Effector memory CD8-positive, alpha-beta T cell (primary cell): ENCODE measurements at regions not wholly inside any gene's neighbourhood (a gene's known extent, or its start where the extent isn't known, plus 50 kb on each side); places are given as distances from the start of the nearest gene placed in this dataset.

Experiments used
- ATAC-seq: fragments of 150-1000 bp; cut with Tn5 transposase; replicated peaks from 2 replicates; pipeline ENCODE4 v1.10.0; 2021; ENCODE audit warnings: mild to moderate bottlenecking, moderate library complexity
- DNase-seq, 3 experiments: peaks; one replicate each; pipeline ENCODE4 v3.0.0; 2021
- H3K27ac Mint-ChIP-seq, 2 donors: one replicate each; pipeline ENCODE4 v1.8.0; 2022; ENCODE audit warnings: mild to moderate bottlenecking in 2 of 2, mixed read lengths in 2 of 2, moderate library complexity in 2 of 2
- H3K27me3 Mint-ChIP-seq, 2 donors: one replicate each; pipeline ENCODE4 v1.8.0; 2022; ENCODE audit warnings: mixed read lengths in 2 of 2
- H3K36me3 Mint-ChIP-seq: one replicate; pipeline ENCODE4 v1.8.0; 2022; ENCODE audit warnings: mild to moderate bottlenecking, moderate library complexity, mixed read lengths; ENCODE audit not compliant: insufficient read depth
- H3K4me1 Mint-ChIP-seq, 2 donors: one replicate each; pipeline ENCODE4 v1.8.0; 2022; ENCODE audit warnings: low read depth in 2 of 2, mixed read lengths in 2 of 2
- H3K4me3 Mint-ChIP-seq, 2 donors: one replicate each; pipeline ENCODE4 v1.8.0; 2022; ENCODE audit warnings: mild to moderate bottlenecking in 2 of 2, mixed read lengths in 2 of 2, moderate library complexity in 2 of 2
- H3K9me3 Mint-ChIP-seq, 2 donors: one replicate each; pipeline ENCODE4 v1.8.0; 2022; ENCODE audit warnings: mixed read lengths in 2 of 2

DNA sequence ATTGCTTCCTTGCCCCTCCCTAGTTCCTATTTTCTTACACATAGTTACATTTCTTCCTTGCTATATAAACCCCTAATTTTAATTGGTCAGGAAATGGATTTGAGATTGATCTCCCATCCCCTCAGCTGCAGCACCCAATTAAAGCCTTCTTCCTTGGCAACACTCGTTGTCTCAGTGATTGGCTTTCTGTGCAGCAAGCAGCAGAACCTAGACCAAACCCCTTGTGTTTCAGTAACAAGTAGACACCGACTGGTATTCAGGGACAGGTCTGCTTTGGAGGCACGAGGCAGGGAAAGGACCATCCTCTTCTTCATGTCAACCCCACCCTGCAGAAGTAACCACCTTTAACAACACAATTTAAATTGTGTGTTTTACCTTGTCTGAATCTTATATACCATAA, 152.6 kb downstream of the RPAP3 start:
- Mint-ChIP-seq H3K4me1 (peaks cover 2 to 4% of the 10 kb centered on the region in 2 donors), H3K9me3 (peaks cover 4 to 10% of the 10 kb centered on the region in 2 donors), H3K27me3 (peaks cover 22 to 30% of the 10 kb centered on the region in 2 donors), H3K27ac (no peak overlapping the region), H3K4me3 (no peak overlapping the region), H3K36me3 (peaks cover 3% of the 10 kb centered on the region)
- DNase-seq (no peak), ATAC-seq (no peak)

DNA sequence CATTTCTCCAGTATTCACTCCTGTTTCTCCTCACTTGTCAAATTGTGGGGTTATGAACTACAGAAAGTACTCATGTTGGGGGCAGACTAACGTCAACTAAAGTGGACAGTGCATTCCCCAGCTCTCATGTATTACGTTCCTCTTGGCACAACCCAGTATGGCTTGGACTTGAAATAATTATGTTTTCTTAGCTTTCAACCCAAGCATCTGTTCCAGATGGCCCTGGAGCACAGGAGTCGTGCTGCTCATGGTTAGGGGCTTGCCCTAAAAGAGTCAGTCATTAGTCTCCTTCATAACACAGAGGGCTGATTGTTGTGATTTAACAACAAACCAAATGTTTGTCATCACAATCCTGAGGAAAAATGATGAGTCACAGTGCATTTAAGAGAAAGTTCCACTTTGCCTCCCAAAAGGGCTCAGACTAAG, 154.4 kb downstream of the RPAP3 start:
- H3K27ac Mint-ChIP-seq = no peak overlapping the region
- DNase-seq = no peak
- ATAC-seq = no peak
- peaks cover 28 to 32% of the 10 kb centered on the region in 2 donors for H3K27me3 Mint-ChIP-seq
- peaks cover 4 to 10% of the 10 kb centered on the region in 2 donors for H3K9me3 Mint-ChIP-seq
- H3K4me1 Mint-ChIP-seq = peaks cover 2 to 4% of the 10 kb centered on the region in 2 donors
- H3K36me3 Mint-ChIP-seq = peaks cover 3% of the 10 kb centered on the region
- H3K4me3 Mint-ChIP-seq = no peak overlapping the region

DNA sequence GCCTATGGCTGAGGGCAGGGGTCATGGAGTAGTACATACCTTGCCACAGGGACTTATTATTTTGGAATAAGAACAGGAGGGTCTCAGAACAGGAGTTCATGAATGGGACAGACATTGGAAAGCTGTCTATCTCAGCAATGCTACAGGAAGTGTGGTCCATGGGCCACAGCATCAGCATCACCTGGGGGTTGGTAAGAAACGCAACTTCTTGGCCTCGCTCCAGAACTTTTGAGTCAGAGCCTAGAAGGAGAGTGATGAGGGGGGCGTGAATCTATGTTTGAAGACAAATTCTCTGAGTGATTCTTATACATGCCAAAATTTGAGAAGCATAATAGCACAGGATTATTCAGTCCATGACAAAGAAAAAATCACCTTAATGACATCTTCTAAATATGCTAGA, 156.6 kb downstream of the RPAP3 start:
- Mint-ChIP-seq H3K9me3 (peaks cover 4 to 10% of the 10 kb centered on the region in 2 donors), H3K36me3 (no peaks in the 10 kb centered on the region), H3K4me1 (peaks cover 0 to 2% of the 10 kb centered on the region in 2 donors), H3K27me3 (peaks cover 33 to 40% of the 10 kb centered on the region in 2 donors), H3K4me3 (no peak overlapping the region), H3K27ac (no peak overlapping the region)
- ATAC-seq = no peak
- no peak for DNase-seq

DNA sequence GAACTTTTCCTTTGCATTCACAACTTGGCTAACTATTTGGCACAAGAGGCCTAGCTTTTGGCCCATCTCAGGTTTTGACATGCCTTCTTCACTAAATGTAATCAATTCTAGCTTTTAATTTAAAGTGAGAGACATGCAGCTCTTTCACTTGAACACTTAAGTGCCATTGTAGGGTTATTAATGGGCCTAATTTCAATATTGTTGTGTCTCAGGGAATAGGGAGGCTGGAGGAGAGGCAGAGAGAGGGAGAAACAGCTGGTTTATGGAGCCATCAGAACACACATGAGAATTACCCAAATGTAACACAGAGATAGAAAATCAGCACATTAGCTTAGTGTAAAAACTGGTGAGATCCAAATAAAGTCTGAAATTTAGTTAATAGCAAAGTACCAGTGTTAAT, 157.4 kb downstream of the RPAP3 start:
- Mint-ChIP-seq H3K27me3 (peaks cover 34 to 48% of the 10 kb centered on the region in 2 donors), H3K4me1 (no peaks in the 10 kb centered on the region), H3K4me3 (no peak overlapping the region), H3K36me3 (no peaks in the 10 kb centered on the region), H3K9me3 (peaks cover 2 to 3% of the 10 kb centered on the region in 2 donors), H3K27ac (no peak overlapping the region)
- ATAC-seq (no peak), DNase-seq (no peak)

DNA sequence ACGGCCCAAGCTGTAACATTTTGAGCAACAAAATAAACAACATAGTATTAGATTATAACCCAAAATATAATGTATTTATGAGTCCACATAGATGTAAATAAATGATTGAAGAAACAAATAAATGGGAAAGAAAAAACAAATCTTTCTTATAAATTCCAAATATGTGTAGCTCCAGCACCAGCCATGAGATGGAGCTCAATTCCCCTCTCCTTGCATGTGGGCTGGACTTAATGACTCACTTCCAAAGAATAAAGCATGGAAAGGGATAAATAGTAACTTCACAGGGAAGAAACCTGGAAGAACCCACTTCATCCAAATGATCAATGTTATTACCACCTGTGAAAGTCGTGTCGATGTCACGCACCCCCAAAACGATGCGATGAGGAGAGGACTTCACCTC, 158.8 kb downstream of the RPAP3 start:
- Mint-ChIP-seq H3K9me3 (no peaks in the 10 kb centered on the region), H3K27ac (no peak overlapping the region), H3K27me3 (peaks cover 38 to 49% of the 10 kb centered on the region in 2 donors), H3K36me3 (no peaks in the 10 kb centered on the region), H3K4me1 (no peaks in the 10 kb centered on the region), H3K4me3 (no peak overlapping the region)
- DNase-seq (no peak), ATAC-seq (no peak)

DNA sequence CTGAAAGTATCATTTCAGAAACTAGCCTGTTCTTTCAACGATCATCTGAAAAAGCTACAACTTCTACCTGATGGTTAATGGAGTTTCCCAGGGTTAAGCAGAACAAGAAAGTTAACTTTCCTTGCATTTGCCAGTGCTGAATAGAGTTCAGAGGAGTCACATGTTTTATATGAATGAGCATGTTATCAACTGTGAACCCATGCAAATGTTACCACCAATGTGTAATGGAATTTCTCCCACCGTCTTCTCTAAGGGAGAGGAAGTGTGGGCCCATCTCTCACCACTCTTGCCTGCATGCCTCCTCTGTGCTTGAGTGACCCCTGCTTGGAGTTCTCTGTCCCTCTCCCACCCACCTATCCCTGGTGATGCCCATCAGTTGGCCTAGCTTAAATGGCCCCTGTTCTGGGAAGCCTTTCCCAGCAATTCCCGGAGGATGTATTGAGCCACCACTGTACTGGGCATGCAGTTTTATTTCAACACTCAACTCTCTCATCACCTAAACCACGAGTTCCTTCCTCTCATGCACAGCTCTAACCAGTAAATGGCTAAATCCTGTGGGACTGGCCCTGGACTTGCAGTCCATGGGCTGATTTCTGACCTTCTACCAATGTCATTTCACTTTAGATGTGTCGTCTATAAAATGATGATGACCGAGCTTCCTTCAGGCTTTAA, 159.8 kb downstream of the RPAP3 start:
- Mint-ChIP-seq H3K27me3 (peaks cover 33 to 49% of the 10 kb centered on the region in 2 donors), H3K4me3 (no peak overlapping the region), H3K36me3 (peaks cover 4% of the 10 kb centered on the region), H3K27ac (no peak overlapping the region), H3K9me3 (no peaks in the 10 kb centered on the region), H3K4me1 (peaks cover 0 to 2% of the 10 kb centered on the region in 2 donors)
- ATAC-seq (no peak), DNase-seq (no peak)

DNA sequence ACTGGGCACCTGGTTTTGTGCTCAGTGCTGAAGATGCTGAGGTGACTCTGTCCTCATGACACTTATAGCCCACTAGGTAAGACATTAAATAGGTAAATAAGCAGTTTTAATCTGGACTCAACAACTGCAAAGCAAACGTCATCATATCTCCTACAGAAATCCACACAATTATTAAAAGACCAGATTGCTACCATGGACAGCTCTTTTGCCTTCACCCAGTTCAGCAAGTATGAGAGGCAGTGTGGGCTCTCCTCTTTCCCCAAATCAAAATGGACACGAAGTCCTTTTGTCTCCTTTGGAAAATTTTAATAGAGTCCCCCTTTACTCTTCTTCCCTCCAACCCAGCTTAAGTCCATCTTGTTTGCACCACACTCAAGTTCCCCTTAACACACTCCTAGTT, 171.1 kb downstream of the RPAP3 start:
- no peaks in the 10 kb centered on the region for H3K4me1 Mint-ChIP-seq
- ATAC-seq = no peak

DNA sequence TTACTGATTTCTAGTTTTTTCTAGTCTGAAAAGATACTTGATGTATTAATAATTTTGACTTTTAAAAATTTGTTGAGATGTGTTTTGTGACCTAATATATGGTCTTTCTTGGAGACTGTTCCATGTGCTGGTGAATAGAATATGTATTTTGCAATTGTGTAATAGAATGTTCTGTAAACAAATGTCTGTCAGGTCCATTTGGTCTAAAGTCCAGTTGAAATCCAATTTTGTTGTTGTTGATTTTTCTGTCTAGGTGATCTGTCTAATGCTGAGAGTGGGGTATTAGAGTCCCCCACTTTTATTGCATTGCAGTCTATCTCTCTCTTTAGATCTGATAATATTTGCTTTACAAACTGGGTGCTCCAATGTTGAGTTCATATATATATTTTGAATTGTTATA, 175.8 kb downstream of the RPAP3 start:
- Mint-ChIP-seq H3K27me3 (peaks cover 52 to 63% of the 10 kb centered on the region in 2 donors), H3K4me1 (no peaks in the 10 kb centered on the region), H3K27ac (no peak overlapping the region), H3K4me3 (no peak overlapping the region), H3K9me3 (peaks cover 11% of the 10 kb centered on the region in 2 donors), H3K36me3 (no peaks in the 10 kb centered on the region)
- no peak for ATAC-seq
- DNase-seq = no peak

More for the DNA sequence above, 171.1 kb downstream of the RPAP3 start:
- Mint-ChIP-seq H3K36me3 (no peaks in the 10 kb centered on the region), H3K27ac (no peak overlapping the region), H3K4me3 (no peak overlapping the region), H3K27me3 (peaks cover 38 to 47% of the 10 kb centered on the region in 2 donors), H3K9me3 (peaks cover 8 to 11% of the 10 kb centered on the region in 2 donors)
- DNase-seq = no peak

DNA sequence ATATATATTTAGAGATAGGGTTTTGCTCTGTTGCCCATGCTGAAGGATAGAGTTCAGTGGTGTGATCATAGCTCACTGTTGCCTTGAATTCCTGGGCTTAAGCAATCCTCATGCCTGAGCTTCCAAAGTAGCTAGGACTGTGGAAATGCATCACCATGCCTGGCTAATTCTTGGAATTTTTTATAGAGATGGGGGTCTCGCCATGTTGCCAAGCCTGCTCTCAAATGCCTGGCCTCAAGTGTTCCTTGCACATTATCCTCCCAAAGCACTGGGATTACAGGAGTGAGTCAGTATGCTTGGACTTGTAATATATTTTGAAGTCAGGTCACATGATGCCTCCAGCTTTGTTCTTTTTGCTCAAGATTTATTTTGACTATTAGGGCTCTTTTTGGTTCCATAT, 178.0 kb downstream of the RPAP3 start:
- peaks cover 9 to 11% of the 10 kb centered on the region in 2 donors for H3K9me3 Mint-ChIP-seq
- peaks cover 43 to 63% of the 10 kb centered on the region in 2 donors for H3K27me3 Mint-ChIP-seq
- no peak overlapping the region for H3K27ac Mint-ChIP-seq
- DNase-seq = no peak
- H3K4me3 Mint-ChIP-seq = no peak overlapping the region
- ATAC-seq = no peak
- no peaks in the 10 kb centered on the region for H3K4me1 Mint-ChIP-seq
- H3K36me3 Mint-ChIP-seq = no peaks in the 10 kb centered on the region

DNA sequence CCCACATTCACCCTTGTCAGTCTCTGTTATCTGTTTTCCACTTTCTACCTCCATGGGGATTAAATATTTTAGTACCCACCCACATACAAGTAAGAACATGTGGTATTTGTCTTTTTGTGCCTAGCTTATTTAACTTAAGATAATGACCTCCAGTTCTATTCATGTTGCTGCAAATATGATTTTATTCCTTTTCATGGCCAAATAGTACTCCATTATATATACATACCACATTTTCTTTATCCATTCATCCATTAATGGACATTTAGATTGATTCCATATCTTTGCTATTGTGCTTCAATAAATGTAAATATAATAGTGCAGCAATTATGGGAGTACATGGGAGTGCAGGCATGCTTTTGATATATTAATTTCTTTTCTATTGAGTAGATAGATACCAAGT, 185.8 kb downstream of the RPAP3 start:
- DNase-seq (no peak), ATAC-seq (no peak)
- Mint-ChIP-seq H3K36me3 (no peaks in the 10 kb centered on the region), H3K27ac (no peak overlapping the region), H3K4me3 (no peak overlapping the region), H3K27me3 (peaks cover 21 to 30% of the 10 kb centered on the region in 2 donors), H3K9me3 (peaks cover 0 to 6% of the 10 kb centered on the region in 2 donors), H3K4me1 (no peaks in the 10 kb centered on the region)

DNA sequence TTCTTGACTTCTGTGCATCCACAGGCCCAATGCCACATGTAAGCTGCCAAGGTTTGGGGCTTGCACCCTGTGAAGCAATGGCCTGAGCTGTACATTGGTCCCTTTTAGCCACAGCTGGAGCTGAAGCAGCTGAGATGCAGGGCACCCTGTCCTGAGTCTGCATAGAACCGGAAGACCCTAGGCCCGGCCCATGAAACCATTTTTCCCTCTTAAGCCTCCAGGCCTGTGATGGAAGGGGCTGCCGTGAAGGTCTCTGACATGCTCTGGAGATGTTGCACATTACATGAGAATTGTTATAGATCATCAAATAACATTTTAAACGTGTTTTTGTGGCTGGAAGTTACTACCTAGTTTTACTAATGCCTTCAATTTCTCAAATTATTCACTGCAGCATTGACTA, 188.7 kb downstream of the RPAP3 start:
- no peak overlapping the region for H3K4me3 Mint-ChIP-seq
- H3K27me3 Mint-ChIP-seq = peaks cover 1 to 4% of the 10 kb centered on the region in 2 donors
- H3K36me3 Mint-ChIP-seq = no peaks in the 10 kb centered on the region
- DNase-seq (no peak), ATAC-seq (no peak)
- no peaks in the 10 kb centered on the region for H3K4me1 Mint-ChIP-seq
- peaks cover 0 to 9% of the 10 kb centered on the region in 2 donors for H3K9me3 Mint-ChIP-seq
- no peak overlapping the region for H3K27ac Mint-ChIP-seq

DNA sequence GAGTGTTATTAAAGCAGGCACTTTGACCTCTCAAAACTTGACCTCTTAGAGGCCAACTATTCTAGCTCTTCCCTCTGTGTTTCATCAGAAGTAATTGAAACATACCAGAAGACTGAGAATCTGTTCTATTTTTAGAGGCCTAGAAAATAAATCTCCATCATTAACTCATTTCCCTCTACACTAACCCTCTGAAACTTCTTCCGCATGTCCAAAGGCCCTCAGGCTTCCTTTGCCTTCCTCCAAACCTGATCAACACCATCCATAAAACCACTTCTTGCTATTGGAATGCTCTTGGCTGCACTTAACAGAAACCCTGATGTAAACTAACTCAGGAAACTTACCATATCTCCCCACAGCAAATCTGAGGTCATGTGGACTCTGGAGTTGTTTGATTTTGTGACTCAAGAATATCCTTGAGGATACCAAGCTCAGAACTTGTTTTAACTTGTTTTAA, 196.4 kb downstream of the RPAP3 start:
- Mint-ChIP-seq H3K27me3 (peaks cover 0 to 12% of the 10 kb centered on the region in 2 donors), H3K4me1 (no peaks in the 10 kb centered on the region), H3K27ac (no peak overlapping the region), H3K9me3 (peaks cover 0 to 3% of the 10 kb centered on the region in 2 donors), H3K36me3 (no peaks in the 10 kb centered on the region), H3K4me3 (no peak overlapping the region)
- ATAC-seq (no peak), DNase-seq (no peak)

DNA sequence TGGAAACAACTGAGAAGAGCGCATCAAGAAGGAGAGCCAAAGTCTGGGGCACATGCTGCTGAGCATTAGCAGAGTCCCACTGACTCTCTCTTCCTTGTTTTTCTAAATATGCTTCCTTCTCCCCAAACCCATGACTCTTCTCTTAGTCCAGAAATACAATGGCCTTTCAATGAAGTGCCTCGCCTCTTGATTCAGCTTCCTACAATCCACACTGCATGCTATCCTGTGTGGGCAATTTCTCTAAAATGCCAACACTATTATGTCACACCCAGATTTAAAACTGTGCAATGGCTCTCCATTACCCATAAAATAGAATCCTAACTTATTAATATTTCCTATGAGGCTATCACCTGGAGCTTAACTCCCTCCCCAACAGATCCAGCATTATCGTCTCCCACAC, 198.6 kb downstream of the RPAP3 start:
- H3K4me3 Mint-ChIP-seq = no peak overlapping the region
- ATAC-seq (no peak), DNase-seq (no peak)
- H3K9me3 Mint-ChIP-seq = no peaks in the 10 kb centered on the region
- H3K4me1 Mint-ChIP-seq = no peaks in the 10 kb centered on the region
- peaks cover 0 to 12% of the 10 kb centered on the region in 2 donors for H3K27me3 Mint-ChIP-seq
- H3K36me3 Mint-ChIP-seq = no peaks in the 10 kb centered on the region
- no peak overlapping the region for H3K27ac Mint-ChIP-seq

DNA sequence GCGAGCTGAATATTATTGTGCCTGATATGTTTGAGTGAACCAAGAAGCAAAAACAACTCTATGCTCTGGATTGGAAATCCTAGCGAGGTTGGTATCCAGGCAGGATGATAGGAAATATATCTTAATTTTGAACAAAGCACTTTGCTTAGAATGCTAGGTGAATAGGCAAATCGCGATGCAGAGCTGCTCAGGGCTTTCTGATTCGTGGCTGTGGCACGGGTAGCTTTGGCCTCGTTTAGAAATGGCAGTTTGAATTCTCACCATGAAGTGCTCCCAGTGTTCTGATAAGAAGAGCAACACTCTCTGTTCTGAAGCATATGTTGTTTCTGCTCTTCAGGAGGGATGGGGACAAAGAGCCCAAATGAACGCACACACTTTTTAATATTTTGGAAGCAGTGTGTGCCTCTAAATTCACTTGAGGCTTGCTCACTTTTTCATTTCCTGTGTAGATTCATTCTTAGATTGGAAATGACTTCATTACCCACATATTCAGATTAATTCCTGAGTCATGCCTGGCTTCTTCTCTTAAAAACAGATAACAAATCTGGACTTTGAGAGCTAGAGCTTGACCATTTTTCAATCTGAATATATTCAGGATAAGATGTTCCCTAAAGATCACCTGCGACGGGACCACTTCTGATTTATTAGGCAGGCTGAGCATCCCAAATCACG, 200.9 kb downstream of the RPAP3 start:
- no peak overlapping the region for H3K4me3 Mint-ChIP-seq
- H3K27me3 Mint-ChIP-seq = peaks cover 6 to 20% of the 10 kb centered on the region in 2 donors
- DNase-seq (no peak), ATAC-seq (no peak)
- no peaks in the 10 kb centered on the region for H3K36me3 Mint-ChIP-seq
- no peaks in the 10 kb centered on the region for H3K4me1 Mint-ChIP-seq
- no peak overlapping the region for H3K27ac Mint-ChIP-seq
- peaks cover 0 to 7% of the 10 kb centered on the region in 2 donors for H3K9me3 Mint-ChIP-seq
